ENCODE measurements at regions not wholly inside any gene's neighbourhood (a gene's known extent, or its start where the extent isn't known, plus 50 kb on each side); places are given as distances from the start of the nearest gene placed in this dataset.

- Histone ChIP-seq H3K27ac (no peak overlapping the region), H3K4me1 (no peaks in the 10 kb centered on the region), H3K27me3 (peaks cover 0 to 6% of the 10 kb centered on the region in 2 donors), H3K4me3 (no peak overlapping the region), H3K36me3 (no peaks in the 10 kb centered on the region), H3K9me3 (peaks cover 0 to 22% of the 10 kb centered on the region in 2 donors)
- TF ChIP-seq POLR2A (IDR thresholded peaks at IDR 0.05) (no peak), CTCF (IDR thresholded peaks at IDR 0.05) (no peak), POLR2AphosphoS5 (IDR thresholded peaks at IDR 0.05) (no peak)
- intact Hi-C loops (cut with DNase I; ENCODE audit: low total_unique reads) = no loop called here
- no peak for DNase-seq (ENCODE audit: low spot score in 2 of 2)
Measured at GRCh38 chr9:93843396-93843795, 111.8 kb downstream of the BARX1 start.

DNA sequence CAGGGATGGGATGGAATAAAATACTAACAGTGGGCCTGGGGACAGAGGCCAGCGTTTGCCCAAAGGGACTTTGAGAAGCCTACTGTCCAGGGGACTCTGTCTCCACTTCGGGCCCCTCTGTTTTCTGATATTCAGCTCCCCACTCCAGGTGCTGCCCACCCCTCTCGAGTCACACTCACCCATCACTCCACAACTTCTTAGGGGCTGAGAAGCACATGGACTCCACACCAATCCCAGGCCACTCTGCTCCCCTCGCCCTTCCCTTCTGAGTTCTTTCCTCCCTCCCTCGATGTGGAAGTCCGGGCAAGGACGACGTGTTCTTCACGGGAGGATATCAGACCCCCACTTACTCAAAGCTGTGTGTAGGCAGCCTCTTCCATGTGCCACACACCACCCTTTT is 124.5 kb downstream of the BARX1 start:
- intact Hi-C loops (cut with DNase I; ENCODE audit: low total_unique reads) = no loop called here
- Histone ChIP-seq H3K27me3 (peaks cover 0 to 26% of the 10 kb centered on the region in 2 donors), H3K4me1 (no peaks in the 10 kb centered on the region), H3K9me3 (no peaks in the 10 kb centered on the region), H3K27ac (no peak overlapping the region), H3K36me3 (no peaks in the 10 kb centered on the region), H3K4me3 (no peak overlapping the region)
- TF ChIP-seq POLR2A (IDR thresholded peaks at IDR 0.05) (no peak), CTCF (IDR thresholded peaks at IDR 0.05) (no peak), POLR2AphosphoS5 (IDR thresholded peaks at IDR 0.05) (no peak)
- no peak for DNase-seq (ENCODE audit: low spot score in 2 of 2)

DNA sequence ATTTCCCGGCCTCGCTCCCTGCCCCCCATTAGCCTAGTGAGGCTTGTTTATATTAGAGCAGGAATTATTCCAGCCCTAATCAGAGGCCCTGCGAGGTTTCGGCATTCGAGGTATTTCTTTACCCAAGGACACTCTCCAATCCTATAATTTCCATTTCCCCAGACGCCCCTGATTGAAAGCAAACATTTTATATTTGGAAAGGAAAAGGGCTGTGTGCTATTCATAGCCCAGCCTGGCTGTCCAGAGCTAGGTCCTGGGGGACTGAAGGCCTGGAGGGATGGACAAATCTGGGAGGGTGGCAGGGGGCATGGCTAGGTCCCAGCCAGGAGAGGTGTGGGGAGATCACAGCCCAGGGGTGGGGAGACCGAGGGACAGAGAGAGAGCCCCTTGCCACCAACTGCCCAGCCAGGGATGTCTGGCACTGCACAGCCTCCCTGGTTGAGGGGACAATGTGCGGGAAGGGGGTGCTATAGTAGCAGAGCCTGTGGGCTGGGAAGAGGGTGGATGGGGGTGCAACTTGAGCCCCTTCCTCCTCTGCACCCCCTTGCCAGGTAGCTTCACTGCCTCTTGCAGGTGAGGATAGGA is 125.1 kb downstream of the BARX1 start:
- no peak overlapping the region for H3K4me3 ChIP-seq
- intact Hi-C loops (cut with DNase I; ENCODE audit: low total_unique reads) = no loop called here
- no peaks in the 10 kb centered on the region for H3K4me1 ChIP-seq
- no peaks in the 10 kb centered on the region for H3K36me3 ChIP-seq
- TF ChIP-seq CTCF (IDR thresholded peaks at IDR 0.05) (no peak), POLR2AphosphoS5 (IDR thresholded peaks at IDR 0.05) (no peak), POLR2A (IDR thresholded peaks at IDR 0.05) (no peak)
- H3K9me3 ChIP-seq = no peaks in the 10 kb centered on the region
- H3K27ac ChIP-seq = no peak overlapping the region
- H3K27me3 ChIP-seq = peaks cover 0 to 26% of the 10 kb centered on the region in 2 donors
- DNase-seq (ENCODE audit: low spot score in 2 of 2) = no peak

- intact Hi-C loops (cut with DNase I; ENCODE audit: low total_unique reads) = no loop called here
- no peak overlapping the region for H3K4me3 ChIP-seq
- no peaks in the 10 kb centered on the region for H3K36me3 ChIP-seq
- no peak for DNase-seq (ENCODE audit: low spot score in 2 of 2)
- H3K4me1 ChIP-seq = no peaks in the 10 kb centered on the region
- H3K9me3 ChIP-seq = no peaks in the 10 kb centered on the region
- peaks cover 0 to 26% of the 10 kb centered on the region in 2 donors for H3K27me3 ChIP-seq
- TF ChIP-seq CTCF (IDR thresholded peaks at IDR 0.05) (no peak), POLR2AphosphoS5 (IDR thresholded peaks at IDR 0.05) (no peak), POLR2A (IDR thresholded peaks at IDR 0.05) (no peak)
- no peak overlapping the region for H3K27ac ChIP-seq
Measured at GRCh38 chr9:93829271-93830011, 125.7 kb downstream of the BARX1 start.

DNA sequence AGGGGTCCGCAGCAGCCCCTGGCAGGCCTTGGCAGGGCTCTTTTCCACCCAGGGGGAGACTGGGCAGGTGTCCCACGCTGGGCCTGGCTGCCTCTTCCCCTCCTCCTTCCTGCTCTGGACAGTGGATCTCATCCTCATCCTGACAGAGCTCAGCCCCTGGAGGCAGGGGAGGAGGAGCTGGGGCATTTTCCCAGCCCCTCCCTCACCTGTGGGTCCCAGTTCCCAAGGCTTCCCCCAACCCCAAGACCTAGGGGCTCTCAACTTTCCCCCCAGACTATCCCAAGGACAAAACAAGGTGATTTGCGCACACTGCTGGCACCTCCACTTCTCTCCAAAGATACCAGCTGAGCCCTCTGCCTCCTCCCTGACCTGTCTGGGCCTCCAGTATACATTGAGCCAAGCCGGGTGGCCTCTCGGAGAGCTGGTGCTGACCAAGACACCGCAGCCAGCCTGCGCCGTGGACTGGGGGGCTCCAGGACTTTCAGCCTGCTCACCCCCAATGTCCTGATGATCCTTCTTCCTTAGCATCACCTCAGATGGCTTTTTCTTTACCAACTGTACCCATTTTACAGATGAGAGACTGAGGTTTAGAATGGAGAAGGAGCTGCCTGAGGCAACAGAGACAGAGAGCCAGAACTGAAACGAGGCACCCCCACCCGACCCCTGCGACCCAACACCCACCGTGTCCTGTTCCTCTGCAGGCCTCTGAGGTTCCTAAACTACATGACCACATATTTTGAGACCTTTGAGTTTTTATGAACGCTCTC is 126.6 kb downstream of the BARX1 start:
- Histone ChIP-seq H3K27ac (no peak overlapping the region), H3K4me3 (no peak overlapping the region), H3K36me3 (no peaks in the 10 kb centered on the region), H3K27me3 (peaks cover 0 to 26% of the 10 kb centered on the region in 2 donors), H3K9me3 (peaks cover 0 to 4% of the 10 kb centered on the region in 2 donors), H3K4me1 (no peaks in the 10 kb centered on the region)
- intact Hi-C loops (cut with DNase I; ENCODE audit: low total_unique reads) = no loop called here
- TF ChIP-seq POLR2A (IDR thresholded peaks at IDR 0.05) = no peak
- no peak for TF ChIP-seq CTCF (IDR thresholded peaks at IDR 0.05)
- TF ChIP-seq POLR2AphosphoS5 (IDR thresholded peaks at IDR 0.05) = no peak
- DNase-seq (ENCODE audit: low spot score in 2 of 2) = no peak

Measured in breast epithelium (tissue), 4 donors.